ENCODE measurements at regions not wholly inside any gene's neighbourhood (a gene's known extent, or its start where the extent isn't known, plus 50 kb on each side); places are given as distances from the start of the nearest gene placed in this dataset.

DNA sequence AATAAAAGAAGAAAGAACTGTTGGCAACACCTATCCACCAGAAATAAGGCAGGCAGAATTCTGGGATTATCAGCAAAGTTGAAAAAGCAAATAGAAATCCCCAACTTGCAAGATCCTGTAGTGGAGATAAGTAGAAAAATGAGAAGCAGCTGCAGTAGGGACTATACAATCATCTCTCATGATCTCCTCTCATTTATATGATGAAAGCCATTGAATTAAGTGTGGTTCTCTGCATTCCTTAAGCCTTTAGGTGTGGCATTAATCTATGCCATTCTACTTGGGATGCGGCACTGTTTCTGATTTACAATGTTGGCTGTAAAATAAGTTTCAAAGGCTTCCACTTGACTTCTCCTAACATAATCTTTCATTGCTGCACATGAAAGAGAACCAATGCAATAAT lies 869.8 kb downstream of the TRAM1L1 start:
- TF ChIP-seq, protein P1, sequence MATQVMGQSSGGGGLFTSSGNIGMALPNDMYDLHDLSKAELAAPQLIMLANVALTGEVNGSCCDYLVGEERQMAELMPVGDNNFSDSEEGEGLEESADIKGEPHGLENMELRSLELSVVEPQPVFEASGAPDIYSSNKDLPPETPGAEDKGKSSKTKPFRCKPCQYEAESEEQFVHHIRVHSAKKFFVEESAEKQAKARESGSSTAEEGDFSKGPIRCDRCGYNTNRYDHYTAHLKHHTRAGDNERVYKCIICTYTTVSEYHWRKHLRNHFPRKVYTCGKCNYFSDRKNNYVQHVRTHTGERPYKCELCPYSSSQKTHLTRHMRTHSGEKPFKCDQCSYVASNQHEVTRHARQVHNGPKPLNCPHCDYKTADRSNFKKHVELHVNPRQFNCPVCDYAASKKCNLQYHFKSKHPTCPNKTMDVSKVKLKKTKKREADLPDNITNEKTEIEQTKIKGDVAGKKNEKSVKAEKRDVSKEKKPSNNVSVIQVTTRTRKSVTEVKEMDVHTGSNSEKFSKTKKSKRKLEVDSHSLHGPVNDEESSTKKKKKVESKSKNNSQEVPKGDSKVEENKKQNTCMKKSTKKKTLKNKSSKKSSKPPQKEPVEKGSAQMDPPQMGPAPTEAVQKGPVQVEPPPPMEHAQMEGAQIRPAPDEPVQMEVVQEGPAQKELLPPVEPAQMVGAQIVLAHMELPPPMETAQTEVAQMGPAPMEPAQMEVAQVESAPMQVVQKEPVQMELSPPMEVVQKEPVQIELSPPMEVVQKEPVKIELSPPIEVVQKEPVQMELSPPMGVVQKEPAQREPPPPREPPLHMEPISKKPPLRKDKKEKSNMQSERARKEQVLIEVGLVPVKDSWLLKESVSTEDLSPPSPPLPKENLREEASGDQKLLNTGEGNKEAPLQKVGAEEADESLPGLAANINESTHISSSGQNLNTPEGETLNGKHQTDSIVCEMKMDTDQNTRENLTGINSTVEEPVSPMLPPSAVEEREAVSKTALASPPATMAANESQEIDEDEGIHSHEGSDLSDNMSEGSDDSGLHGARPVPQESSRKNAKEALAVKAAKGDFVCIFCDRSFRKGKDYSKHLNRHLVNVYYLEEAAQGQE (IDR thresholded peaks at IDR 0.05; ENCODE audit: insufficient replicate concordance, low read depth), result no peak
- TF ChIP-seq SPI1 (IDR thresholded peaks at IDR 0.05; ENCODE audit: borderline replicate concordance, low read depth) (no peak), POLR2AphosphoS5 (IDR thresholded peaks at IDR 0.05; ENCODE audit: low read depth) (no peak), GABPA (IDR thresholded peaks at IDR 0.05; ENCODE audit: low read depth) (no peak)
- TF ChIP-seq, protein P2, sequence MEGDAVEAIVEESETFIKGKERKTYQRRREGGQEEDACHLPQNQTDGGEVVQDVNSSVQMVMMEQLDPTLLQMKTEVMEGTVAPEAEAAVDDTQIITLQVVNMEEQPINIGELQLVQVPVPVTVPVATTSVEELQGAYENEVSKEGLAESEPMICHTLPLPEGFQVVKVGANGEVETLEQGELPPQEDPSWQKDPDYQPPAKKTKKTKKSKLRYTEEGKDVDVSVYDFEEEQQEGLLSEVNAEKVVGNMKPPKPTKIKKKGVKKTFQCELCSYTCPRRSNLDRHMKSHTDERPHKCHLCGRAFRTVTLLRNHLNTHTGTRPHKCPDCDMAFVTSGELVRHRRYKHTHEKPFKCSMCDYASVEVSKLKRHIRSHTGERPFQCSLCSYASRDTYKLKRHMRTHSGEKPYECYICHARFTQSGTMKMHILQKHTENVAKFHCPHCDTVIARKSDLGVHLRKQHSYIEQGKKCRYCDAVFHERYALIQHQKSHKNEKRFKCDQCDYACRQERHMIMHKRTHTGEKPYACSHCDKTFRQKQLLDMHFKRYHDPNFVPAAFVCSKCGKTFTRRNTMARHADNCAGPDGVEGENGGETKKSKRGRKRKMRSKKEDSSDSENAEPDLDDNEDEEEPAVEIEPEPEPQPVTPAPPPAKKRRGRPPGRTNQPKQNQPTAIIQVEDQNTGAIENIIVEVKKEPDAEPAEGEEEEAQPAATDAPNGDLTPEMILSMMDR (IDR thresholded peaks at IDR 0.05; ENCODE audit: insufficient read depth, low read length), result no peak
- DNase-seq (ENCODE audit: low read depth in 1 of 2, low spot score in 1 of 2), result no peak

GRCh38 chr4:116202524-116202923 lies 882.9 kb downstream of the TRAM1L1 start:
- TF ChIP-seq, protein P1 (IDR thresholded peaks at IDR 0.05; ENCODE audit: insufficient replicate concordance, low read depth), result no peak
- TF ChIP-seq SPI1 (IDR thresholded peaks at IDR 0.05; ENCODE audit: borderline replicate concordance, low read depth) (no peak), POLR2AphosphoS5 (IDR thresholded peaks at IDR 0.05; ENCODE audit: low read depth) (no peak), GABPA (IDR thresholded peaks at IDR 0.05; ENCODE audit: low read depth) (no peak)
- TF ChIP-seq, protein P2 (IDR thresholded peaks at IDR 0.05; ENCODE audit: insufficient read depth, low read length), result no peak
- Histone ChIP-seq H3K27me3 (ENCODE audit: insufficient read depth, poor library complexity, severe bottlenecking) (no peaks in the 10 kb centered on the region), H3K4me3 (replicated peaks; ENCODE audit: insufficient read depth, low read length) (no peak overlapping the region), H3K27ac (replicated peaks) (no peak overlapping the region)
- no peak for DNase-seq (ENCODE audit: low read depth in 1 of 2, low spot score in 1 of 2)

More for the DNA sequence above, 869.8 kb downstream of the TRAM1L1 start:
- Histone ChIP-seq H3K27ac (replicated peaks) (no peak overlapping the region), H3K27me3 (ENCODE audit: insufficient read depth, poor library complexity, severe bottlenecking) (no peaks in the 10 kb centered on the region), H3K4me3 (replicated peaks; ENCODE audit: insufficient read depth, low read length) (no peak overlapping the region)

DNA sequence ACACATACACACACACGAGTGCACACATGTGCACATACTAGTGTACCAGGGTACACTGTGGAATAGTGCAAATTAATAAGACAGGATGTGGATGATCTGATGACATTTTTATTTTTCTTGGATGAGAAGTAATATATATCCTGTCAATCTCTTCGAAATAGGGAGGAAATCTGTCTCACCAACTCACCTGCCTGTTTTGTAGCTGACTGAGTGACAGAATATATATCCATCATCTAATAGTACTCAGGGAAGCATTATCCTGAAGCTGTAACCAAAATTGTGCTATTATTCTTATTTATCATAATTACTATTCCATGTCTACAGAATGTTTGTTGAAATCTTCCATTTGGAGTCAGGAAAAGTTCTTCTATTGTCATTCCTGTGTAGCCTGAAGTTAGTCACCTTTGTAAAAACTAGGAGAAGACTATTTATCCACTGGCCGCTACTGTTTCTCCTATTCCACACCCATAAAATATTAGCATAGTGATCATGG lies 888.0 kb downstream of the TRAM1L1 start:
- DNase-seq (ENCODE audit: low read depth in 1 of 2, low spot score in 1 of 2), result no peak
- H3K27ac ChIP-seq (replicated peaks), result no peak overlapping the region
- no peak overlapping the region for H3K4me3 ChIP-seq (replicated peaks; ENCODE audit: insufficient read depth, low read length)
- no peaks in the 10 kb centered on the region for H3K27me3 ChIP-seq (ENCODE audit: insufficient read depth, poor library complexity, severe bottlenecking)
- no peak for TF ChIP-seq SPI1 (IDR thresholded peaks at IDR 0.05; ENCODE audit: borderline replicate concordance, low read depth)
- TF ChIP-seq GABPA (IDR thresholded peaks at IDR 0.05; ENCODE audit: low read depth), result no peak
- TF ChIP-seq, protein P2 (IDR thresholded peaks at IDR 0.05; ENCODE audit: insufficient read depth, low read length), result no peak
- no peak for TF ChIP-seq POLR2AphosphoS5 (IDR thresholded peaks at IDR 0.05; ENCODE audit: low read depth)
- TF ChIP-seq, protein P1 (IDR thresholded peaks at IDR 0.05; ENCODE audit: insufficient replicate concordance, low read depth), result no peak

All from HL-60 (cell line).